Stomach smooth muscle (tissue), 2 donors: ENCODE measurements at regions not wholly inside any gene's neighbourhood (a gene's known extent, or its start where the extent isn't known, plus 50 kb on each side); places are given as distances from the start of the nearest gene placed in this dataset.
A peak's percentile ranks its signal among the peaks of the same experiment; 100 is the strongest.

ENCODE experiments used
- H3K27ac ChIP-seq: one replicate; pipeline ENCODE4 v1.7.0; 2013; ENCODE audit warnings: mild to moderate bottlenecking, low read length, inconsistent platforms
- H3K27me3 ChIP-seq, 2 donors: one replicate each; pipeline ENCODE4 v1.7.0; 2013; ENCODE audit warnings: low read length in 2 of 2; ENCODE audit not compliant: insufficient read depth in 2 of 2, control insufficient read depth in 1 of 2
- H3K36me3 ChIP-seq, 2 donors: one replicate each; pipeline ENCODE4 v1.7.0; 2013; ENCODE audit warnings: low read length in 2 of 2; ENCODE audit not compliant: control insufficient read depth in 2 of 2, insufficient read depth in 2 of 2
- H3K4me1 ChIP-seq: one replicate; pipeline ENCODE4 v1.7.0; 2013; ENCODE audit warnings: low read length; ENCODE audit not compliant: control insufficient read depth, insufficient read depth
- H3K4me3 ChIP-seq, 2 donors: one replicate each; pipeline ENCODE4 v1.7.0; 2013; ENCODE audit warnings: low read length in 2 of 2
- H3K9ac ChIP-seq, 2 donors: one replicate each; pipeline ENCODE4 v1.7.0; 2013; ENCODE audit warnings: low read length in 2 of 2, mild to moderate bottlenecking in 1 of 2
- H3K9me3 ChIP-seq, 2 donors: one replicate each; pipeline ENCODE4 v1.7.0; 2013; ENCODE audit warnings: low read length in 2 of 2; ENCODE audit not compliant: control insufficient read depth in 2 of 2
- donor health status: healthy.
- donor health status: Pancreatic carcinoma.

- Histone ChIP-seq H3K4me3 (no peak overlapping the region), H3K36me3 (no peaks in the 10 kb centered on the region), H3K9me3 (no peaks in the 10 kb centered on the region), H3K9ac (no peak overlapping the region), H3K27me3 (no peaks in the 10 kb centered on the region), H3K27ac (no peak overlapping the region), H3K4me1 (no peaks in the 10 kb centered on the region)
Observed at GRCh38 chr6:140237251-140237650, 862.8 kb upstream of the CITED2 start.

- no peak overlapping the region for H3K9ac ChIP-seq
- H3K36me3 ChIP-seq, result no peaks in the 10 kb centered on the region
- H3K9me3 ChIP-seq, result no peaks in the 10 kb centered on the region
- H3K4me1 ChIP-seq, result no peaks in the 10 kb centered on the region
- no peaks in the 10 kb centered on the region for H3K27me3 ChIP-seq
- no peak overlapping the region for H3K27ac ChIP-seq
- no peak overlapping the region for H3K4me3 ChIP-seq
Observed at GRCh38 chr6:140236732-140237131, 862.3 kb upstream of the CITED2 start.

GRCh38 chr6:140230282-140230681 lies 855.8 kb upstream of the CITED2 start:
- Histone ChIP-seq H3K4me1 (no peaks in the 10 kb centered on the region), H3K27ac (no peak overlapping the region), H3K36me3 (no peaks in the 10 kb centered on the region), H3K4me3 (no peak overlapping the region), H3K27me3 (no peaks in the 10 kb centered on the region), H3K9ac (no peak overlapping the region), H3K9me3 (no peaks in the 10 kb centered on the region)

- Histone ChIP-seq H3K27me3 (no peaks in the 10 kb centered on the region), H3K4me1 (no peaks in the 10 kb centered on the region), H3K4me3 (no peak overlapping the region), H3K9ac (no peak overlapping the region), H3K27ac (no peak overlapping the region), H3K9me3 (no peaks in the 10 kb centered on the region), H3K36me3 (no peaks in the 10 kb centered on the region)
Observed at GRCh38 chr6:140228491-140228890, 854.0 kb upstream of the CITED2 start.

GRCh38 chr6:140226637-140227036 lies 852.2 kb upstream of the CITED2 start:
- H3K27ac ChIP-seq, result no peak overlapping the region
- H3K9me3 ChIP-seq, result no peaks in the 10 kb centered on the region
- H3K9ac ChIP-seq, result no peak overlapping the region
- H3K4me3 ChIP-seq, result no peak overlapping the region
- H3K27me3 ChIP-seq, result no peaks in the 10 kb centered on the region
- H3K4me1 ChIP-seq, result no peaks in the 10 kb centered on the region
- no peaks in the 10 kb centered on the region for H3K36me3 ChIP-seq

GRCh38 chr6:140225701-140226436 lies 851.4 kb upstream of the CITED2 start:
- H3K9ac ChIP-seq, result no peak overlapping the region
- H3K9me3 ChIP-seq, result no peaks in the 10 kb centered on the region
- H3K27ac ChIP-seq, result no peak overlapping the region
- H3K36me3 ChIP-seq, result no peaks in the 10 kb centered on the region
- no peaks in the 10 kb centered on the region for H3K4me1 ChIP-seq
- H3K4me3 ChIP-seq, result no peak overlapping the region
- no peaks in the 10 kb centered on the region for H3K27me3 ChIP-seq

GRCh38 chr6:140217283-140217682 lies 842.8 kb upstream of the CITED2 start:
- Histone ChIP-seq H3K9me3 (peaks cover 0 to 4% of the 10 kb centered on the region in 2 donors), H3K9ac (no peak overlapping the region), H3K4me1 (no peaks in the 10 kb centered on the region), H3K4me3 (no peak overlapping the region), H3K27me3 (no peaks in the 10 kb centered on the region), H3K36me3 (no peaks in the 10 kb centered on the region), H3K27ac (no peak overlapping the region)

GRCh38 chr6:140209775-140210174 lies 835.3 kb upstream of the CITED2 start:
- Histone ChIP-seq H3K4me3 (no peak overlapping the region), H3K9me3 (peaks cover 0 to 3% of the 10 kb centered on the region in 2 donors), H3K4me1 (peaks cover 3% of the 10 kb centered on the region), H3K36me3 (no peaks in the 10 kb centered on the region), H3K27me3 (no peaks in the 10 kb centered on the region), H3K9ac (no peak overlapping the region), H3K27ac (no peak overlapping the region)

- no peak overlapping the region for H3K27ac ChIP-seq
- H3K4me3 ChIP-seq, result peak overlapping the region; percentile 12 to 31
- H3K9ac ChIP-seq, result no peak overlapping the region
- H3K27me3 ChIP-seq, result no peaks in the 10 kb centered on the region
- H3K36me3 ChIP-seq, result no peaks in the 10 kb centered on the region
- H3K4me1 ChIP-seq, result peaks cover 3% of the 10 kb centered on the region
- H3K9me3 ChIP-seq, result peaks cover 0 to 3% of the 10 kb centered on the region in 2 donors
Observed at GRCh38 chr6:140208286-140208685, 833.8 kb upstream of the CITED2 start.

- Histone ChIP-seq H3K9ac (no peak overlapping the region), H3K27ac (no peak overlapping the region), H3K27me3 (no peaks in the 10 kb centered on the region), H3K36me3 (no peaks in the 10 kb centered on the region), H3K9me3 (peaks cover 0 to 3% of the 10 kb centered on the region in 2 donors), H3K4me1 (peaks cover 3% of the 10 kb centered on the region), H3K4me3 (no peak overlapping the region)
Observed at GRCh38 chr6:140205795-140206593, 831.5 kb upstream of the CITED2 start.

GRCh38 chr6:140204154-140204553 lies 829.7 kb upstream of the CITED2 start:
- H3K36me3 ChIP-seq, result no peaks in the 10 kb centered on the region
- no peak overlapping the region for H3K27ac ChIP-seq
- no peak overlapping the region for H3K9ac ChIP-seq

More at GRCh38 chr6:140204154-140204553, 829.7 kb upstream of the CITED2 start:
- no peaks in the 10 kb centered on the region for H3K27me3 ChIP-seq
- H3K9me3 ChIP-seq, result peaks cover 0 to 3% of the 10 kb centered on the region in 2 donors
- H3K4me1 ChIP-seq, result peaks cover 3% of the 10 kb centered on the region
- H3K4me3 ChIP-seq, result no peak overlapping the region
